Activated CD8-positive, alpha-beta memory T cell treated with anti-CD3 and anti-CD28 coated beads for 48 hours (primary cell): ENCODE measurements at regions not wholly inside any gene's neighbourhood (a gene's known extent, or its start where the extent isn't known, plus 50 kb on each side); places are given as distances from the start of the nearest gene placed in this dataset.
"Not testable (repeated sequence)": the region's sequence is repeated elsewhere in the genome, so short reads cannot be mapped to it uniquely, and the experiment has no call there.

ENCODE experiments used
- DNase-seq, 3 experiments: peaks; one replicate each; pipeline ENCODE4 v3.0.0-alpha.2; 2020; ENCODE audit warnings: low read depth in 2 of 3, low spot score in 2 of 3

DNA sequence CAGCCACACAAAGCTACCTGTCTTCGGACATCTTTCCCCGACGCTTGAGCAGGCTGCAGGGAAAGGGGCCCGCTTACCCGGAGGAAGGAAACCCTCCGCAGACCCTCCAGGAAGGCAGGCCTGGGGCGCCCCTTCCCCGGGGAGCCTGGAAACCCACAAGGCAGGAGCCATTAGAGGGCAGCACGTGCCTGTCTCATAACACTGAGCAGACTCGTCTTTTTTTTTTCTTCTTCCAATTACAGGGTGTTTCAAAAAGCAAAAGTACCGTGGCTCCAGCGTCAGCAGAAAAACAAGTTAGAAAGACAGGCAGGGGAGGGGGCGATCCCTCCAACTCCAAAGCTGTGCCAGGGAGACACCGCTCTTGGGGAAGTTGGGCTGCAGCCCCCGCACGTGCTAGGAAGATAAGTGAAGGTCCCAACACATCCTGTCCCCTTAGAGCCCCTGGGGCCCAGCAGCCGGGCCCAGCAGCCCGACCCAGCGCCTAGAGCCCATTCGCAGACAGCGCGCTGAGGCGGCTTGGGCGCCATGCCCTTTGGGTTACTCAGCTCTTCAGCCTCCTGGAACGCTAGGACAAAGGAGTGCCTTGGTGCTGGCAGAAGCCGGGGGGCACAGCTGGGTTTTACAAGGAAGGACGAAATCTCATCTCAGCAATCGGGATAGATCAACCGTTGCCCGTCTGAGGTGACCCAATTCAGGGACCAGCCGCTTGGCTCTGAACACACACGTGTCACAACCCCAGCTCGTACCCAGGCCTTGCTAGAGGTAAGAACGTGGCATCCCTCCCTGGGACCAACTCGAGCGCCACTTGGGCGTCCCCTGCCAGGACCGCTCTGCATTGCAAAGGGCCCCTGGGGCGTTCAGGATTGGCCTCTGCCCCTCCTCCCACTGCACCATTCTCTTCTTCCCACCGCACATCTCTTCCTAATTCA is 136.3 kb downstream of the LY86 start:
- no peak for DNase-seq

DNA sequence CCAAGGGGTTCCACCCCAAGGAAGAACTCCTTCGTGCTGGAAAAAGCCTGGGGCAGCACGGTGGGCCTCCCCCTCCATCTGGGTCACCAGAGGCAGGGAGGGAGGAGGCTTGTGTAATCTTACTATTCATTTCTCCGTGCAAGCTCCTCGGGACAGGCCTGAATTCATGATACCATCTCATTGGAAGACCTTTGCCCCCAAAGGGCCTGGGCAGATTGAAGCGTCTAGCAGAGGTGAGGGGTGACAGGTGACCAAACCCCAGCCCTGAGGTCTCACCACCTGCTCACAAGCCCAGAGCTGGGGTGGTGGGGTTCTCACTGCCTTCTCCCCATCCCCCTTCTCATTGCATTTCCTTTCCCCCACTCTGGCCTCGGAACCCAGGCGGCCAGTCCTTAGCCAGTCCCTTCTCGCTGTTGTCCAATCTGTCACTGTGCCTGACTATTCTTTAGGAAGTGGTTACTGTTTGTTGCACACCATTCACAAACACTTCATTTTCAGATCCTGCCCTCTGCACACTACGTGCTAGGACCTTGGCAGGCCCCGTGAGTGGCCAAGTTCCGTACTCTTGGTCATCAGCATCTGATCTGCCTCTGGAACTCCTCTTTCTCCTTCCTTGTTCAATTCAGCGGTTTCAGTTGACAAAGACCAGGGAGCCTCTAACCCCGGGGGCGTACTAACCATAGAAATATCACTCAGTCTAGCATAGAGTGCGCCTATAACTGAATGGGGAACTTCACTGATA is 137.1 kb downstream of the LY86 start:
- DNase-seq, result no peak

DNA sequence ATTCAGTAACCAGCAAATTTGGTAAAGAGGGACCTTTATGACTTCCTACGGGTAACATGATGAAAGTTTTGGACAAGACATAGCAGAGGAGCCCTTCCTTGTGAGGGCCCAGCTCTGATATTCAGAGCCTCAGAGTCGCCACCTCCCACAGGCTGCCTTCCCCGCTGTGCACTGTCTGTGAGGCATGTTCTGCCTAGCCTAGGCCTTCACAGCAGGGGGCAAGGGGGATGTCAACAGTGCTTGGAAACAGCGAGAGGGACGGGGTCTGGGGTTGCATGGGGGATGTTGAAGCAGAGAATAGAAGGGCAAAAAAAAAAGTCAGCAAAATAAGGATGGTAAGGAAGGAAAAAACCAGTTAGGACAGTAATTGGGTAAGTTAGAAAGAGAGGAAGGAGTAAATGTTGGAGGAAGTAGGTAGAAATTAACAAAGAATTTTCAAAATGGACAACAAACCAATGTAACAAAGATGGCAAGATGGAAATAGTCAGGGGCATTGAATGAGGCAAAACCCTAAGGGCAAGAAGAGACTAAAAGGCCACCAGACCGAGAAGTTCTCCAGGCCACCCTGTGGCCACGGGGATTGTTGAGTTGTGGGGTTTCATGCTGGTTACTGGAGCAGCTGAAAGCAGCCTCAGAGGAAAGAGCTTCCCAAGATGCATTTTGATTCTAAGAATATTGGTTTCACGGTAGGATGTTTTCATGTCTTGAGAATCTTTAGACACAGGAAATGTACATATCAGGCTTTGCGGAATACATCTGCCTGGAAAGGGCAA is 139.8 kb downstream of the LY86 start:
- no peak for DNase-seq

DNA sequence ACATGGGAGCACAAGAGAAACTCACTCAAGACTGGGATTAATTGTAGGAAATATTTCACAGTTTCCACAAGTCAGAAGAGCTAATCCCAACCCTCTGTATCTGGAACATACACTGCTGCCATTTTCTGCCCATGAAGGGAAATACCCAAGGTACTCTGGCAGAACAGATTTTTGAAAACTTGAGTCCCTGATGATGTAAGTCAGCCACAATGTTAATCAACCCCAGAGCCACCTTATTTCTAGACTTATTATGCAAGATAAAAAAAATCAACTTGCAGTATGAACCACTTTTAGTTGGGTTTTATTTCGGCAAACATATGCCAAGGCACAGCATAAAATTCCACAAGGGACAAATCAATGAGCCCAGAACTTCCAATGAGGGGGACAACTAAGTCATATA is 141.5 kb downstream of the LY86 start:
- no peak for DNase-seq

DNA sequence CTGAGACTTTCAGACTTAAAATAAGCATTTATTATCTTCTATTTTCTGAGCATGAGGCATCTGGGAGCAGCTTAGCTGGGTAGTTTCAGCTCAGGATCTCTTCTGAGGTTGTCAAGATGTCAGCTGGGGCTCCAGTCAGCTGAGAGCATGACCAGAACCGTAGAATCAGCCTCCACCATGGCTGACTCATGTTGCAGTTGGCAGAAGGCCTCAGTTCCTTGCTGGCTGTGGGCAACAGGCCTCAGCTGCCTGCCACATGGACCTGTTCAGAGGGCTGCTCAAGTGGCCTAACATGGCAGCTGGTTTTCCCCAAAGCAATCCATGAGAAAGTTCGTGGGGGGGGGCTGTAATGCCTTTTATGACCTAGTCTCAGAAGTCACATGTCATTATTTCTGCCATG is 142.3 kb downstream of the LY86 start:
- DNase-seq, result no peak

DNA sequence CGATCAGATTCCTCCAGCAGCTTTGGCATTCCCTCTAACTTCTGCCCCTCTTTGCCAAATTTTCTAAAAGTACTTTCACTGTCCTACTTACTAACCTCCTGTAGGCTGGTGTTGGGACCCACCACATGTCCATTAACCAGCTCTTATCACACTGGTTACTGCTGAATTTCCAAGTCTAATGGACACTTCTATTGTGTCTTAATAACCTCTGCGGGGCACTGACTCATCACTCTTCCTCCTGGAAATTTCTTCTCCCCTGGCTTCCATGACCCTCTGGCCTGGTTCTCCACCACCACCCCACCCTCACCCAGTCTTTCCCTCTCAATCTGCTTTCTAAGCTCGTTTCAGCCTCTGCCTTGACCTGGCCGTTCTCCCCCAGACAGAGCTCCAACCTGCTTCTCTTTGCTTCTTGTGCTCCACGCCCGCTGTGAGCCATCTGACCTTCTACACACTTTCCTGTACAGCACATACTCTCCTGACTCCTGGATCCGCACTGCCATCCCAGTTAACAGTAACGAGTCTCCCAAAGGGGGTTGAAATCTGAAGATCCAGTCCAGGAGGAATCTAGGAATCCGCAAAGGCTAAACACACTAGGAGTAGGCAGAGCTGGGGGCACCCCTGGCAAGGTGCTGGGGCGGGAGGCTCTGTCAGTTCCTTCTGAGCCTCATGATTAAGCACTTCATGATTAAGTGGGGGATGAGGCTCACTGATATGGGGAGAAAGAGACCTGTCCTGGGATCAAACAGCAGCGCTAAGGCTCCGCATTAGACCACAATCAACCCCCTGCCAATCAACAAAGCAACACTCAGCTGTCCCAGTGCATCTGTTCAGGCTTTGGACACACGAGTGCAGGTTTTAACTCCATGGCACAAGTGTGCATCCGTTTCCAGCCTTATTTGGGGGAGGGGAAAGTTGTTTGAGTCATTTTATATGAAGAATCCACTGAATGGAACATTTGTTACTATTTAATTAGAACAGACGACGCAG is 146.3 kb downstream of the LY86 start:
- no peak for DNase-seq

DNA sequence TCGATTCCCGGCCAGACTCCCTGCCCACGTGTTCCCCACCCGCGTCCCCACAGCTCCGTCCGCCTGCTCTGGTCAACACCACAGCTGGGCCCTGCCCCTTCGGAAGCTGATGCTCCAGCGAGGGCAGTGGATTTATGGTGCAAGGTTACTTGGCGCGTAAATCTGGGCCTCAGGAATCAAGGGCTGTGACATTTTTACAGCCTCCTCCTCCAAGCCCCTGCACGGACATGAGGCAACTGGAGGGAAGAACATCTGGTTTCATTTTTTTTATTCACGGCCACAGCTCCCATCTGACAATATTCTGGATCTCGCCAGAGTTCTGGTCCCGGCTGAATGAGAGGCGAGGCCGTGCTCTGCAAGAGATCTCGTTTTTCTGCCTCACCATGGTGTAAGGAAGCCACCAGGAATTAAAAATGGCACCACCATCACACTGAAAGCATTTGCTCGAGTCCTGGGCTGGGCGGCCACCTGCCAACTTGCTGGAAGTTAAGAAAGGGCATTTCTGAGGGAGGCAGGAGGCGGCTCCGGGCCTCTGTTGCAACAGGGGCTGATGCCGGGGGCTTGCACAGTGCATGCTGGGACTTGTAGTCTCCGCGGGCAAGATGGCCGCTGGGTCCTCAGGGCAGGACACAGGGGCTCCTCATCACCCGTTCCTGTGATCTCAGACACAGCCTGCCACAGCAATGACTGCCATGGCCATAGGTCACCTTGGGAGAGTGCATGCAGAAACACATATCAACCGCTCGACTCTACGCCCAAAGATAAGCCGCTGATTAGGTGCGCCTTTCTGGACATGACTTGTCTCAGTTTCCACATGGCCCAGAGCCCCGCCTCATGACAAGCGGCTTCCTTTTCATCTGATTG is 148.5 kb downstream of the LY86 start:
- no peak for DNase-seq

DNA sequence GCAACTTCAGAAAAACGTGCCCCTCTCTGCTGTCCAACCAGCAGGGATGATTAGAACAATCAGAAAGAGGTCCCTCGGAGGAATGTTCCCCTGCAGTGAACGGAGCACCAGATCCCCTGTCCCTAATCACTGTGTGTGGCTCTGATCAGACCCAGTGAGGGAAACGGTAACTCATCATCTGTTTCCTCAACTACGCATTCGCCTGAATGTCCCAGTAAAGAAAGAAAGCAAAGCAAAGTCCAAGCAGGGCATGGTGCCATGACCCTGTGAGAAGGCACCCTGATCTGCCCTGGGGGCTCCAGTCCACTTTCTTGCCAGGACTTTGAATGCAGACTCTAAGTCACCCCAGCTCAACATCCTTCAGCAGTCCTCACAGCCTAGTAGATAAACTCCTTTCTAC is 149.2 kb downstream of the LY86 start:
- no peak for DNase-seq

DNA sequence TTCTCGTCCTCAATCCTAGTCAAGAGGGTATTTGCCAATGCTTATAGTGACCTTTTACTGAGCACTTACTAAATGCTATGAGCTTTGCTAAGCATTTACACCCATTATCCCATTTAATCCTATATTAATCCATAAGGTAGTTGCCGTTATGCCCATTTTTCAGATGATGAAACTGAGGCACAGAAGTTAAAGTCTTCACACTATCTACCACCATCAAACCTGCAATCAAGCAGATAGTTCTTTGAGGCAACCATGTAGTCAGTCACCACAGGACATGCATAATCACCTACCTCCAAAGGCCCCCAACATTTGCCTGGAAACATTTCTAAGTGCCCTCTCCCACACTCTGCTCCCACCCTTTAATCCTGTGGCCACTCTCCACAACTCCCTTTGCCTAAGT is 149.6 kb downstream of the LY86 start:
- no peak for DNase-seq

DNA sequence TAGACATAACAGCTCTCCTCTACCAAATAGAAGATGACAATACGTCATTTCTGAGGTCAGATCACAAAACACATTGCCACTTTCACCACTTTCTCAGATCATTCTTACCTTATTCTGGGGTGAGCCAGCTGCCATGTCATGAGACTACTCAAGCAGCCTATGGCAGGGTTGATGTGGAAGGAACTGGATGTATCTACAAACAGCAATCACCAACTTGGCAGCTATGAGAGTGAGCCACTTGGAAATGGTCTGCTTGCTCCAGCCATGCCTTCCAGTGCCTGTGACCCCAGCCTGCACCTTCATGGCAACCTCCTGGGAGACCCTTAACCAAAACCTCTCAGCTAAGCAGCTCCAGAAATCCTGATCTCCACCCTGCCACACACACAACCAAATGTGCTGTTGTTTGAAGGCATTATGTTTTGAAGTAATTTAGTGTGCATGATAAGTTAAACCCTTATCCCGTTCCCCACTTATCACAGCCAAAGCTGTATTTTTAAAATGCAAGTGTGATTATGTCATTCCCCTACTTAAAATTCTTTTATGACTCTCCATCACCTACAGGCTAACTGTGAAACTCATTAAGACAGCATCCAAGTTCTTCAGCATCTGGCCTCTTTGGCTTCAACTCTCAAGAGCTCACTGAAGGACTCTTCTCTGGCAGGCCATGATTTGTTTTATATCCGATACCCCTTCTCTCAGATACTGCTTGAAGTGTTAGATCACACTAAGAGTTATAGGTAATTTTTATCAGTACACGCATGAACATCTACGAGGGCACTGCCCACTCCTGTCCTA is 150.6 kb downstream of the LY86 start:
- no peak for DNase-seq

DNA sequence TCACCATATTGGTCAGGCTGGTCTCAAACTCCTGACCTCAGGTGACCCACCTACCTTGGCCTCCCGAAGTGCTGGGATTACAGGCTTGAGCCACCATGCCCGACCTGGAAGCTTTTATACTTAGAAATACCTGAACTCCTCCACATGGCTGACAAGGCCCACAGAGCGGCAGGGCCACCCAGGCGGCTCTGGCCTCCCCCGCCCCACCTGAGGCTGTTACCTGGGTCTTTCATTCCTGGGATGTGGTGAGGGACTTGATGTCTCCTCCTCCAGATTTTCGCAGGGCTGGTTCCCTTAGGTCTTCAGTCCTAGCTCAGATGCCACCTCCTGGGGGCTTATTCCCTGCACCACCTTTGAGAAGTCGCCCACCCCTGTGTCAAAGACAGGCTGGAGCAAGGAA is 152.1 kb downstream of the LY86 start:
- DNase-seq, result no peak

DNA sequence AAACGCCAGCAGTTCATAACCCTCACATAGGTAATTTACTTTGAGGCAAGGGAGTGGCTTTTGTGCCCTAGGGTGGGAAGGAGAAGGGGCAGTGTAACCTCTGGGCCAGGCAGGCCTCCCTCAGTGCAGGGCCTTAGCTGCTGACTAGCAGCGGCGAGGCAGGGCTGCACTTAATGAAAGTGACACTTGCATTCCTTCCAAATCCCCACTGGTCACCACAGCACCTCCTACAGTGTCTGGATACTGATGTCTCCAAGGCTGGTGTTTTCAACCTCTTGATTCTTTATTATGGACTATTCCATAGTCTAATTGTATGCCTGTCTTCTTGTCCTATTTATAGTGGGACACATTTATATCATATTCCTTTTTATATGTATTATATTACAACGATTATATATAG is 152.7 kb downstream of the LY86 start:
- no peak for DNase-seq

DNA sequence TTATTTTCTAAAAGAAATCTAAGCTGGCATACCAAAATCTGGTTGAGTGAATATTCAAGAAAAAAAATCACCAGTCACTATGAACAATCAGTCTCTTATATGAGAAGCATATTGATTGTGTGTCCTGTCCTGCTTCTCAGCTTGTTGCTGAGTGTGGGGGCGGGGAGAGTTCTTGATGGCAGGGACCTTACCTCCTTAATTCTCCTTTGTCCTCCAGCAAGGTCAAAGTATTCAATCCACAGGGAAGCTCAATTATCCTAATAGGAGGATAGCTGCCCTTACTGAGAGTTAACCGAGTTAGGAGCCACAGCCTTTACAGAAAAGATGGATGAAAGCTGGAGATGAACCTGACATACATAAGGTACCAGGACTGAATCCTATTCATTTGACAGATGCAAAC is 154.0 kb downstream of the LY86 start:
- no peak for DNase-seq

DNA sequence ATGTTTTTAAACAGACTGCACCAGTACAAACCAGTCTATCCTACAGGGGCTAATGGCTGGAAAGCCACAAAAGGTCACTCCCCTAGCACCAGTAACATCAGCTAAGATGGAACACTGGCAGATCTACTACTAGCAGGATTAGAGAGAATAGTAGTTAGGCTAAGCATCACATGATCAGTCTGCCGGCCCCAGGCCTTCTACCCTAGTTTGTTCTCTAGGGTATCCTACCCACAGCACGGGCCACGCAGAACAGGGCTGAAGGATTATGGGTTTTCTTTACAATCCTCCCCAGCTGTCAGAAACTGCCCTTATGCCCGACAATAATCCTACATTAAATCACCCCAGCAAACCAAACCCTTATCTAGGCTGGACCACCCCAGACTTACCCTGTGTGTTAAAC is 156.0 kb downstream of the LY86 start:
- no peak for DNase-seq

DNA sequence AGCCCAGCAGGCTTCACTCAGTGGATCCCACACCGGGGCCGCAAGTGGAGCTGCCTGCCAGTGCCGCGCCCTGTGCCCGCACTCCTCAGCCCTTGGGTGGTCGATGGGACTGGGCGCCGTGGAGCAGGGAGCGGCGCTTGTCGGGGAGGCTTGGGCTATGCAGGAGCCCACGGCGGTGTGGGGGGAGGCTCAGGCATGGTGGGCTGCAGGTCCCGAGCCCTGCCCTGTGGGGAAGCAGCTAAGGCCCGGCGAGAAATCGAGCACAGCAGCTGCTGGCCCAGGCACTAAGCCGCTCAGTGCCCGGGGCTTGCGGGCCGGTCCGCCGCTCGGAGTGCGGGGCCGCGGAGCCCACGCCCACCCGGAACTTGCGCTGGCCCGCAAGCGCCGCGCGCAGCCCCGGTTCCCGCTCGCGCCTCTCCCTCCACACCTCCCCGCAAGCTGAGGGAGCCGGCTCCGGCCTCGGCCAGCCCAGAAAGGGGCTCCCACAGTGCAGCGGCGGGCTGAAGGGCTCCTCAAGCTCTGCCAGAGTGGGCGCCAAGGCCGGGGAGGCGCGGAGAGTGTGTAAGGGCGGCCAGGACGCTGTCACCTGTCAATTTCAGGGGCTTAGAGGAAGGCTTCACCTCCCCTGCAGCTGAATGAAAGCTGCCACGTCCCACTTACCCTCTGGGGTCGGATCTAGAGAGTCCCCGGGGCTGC is 157.3 kb downstream of the LY86 start:
- DNase-seq, result not testable (repeated sequence)

DNA sequence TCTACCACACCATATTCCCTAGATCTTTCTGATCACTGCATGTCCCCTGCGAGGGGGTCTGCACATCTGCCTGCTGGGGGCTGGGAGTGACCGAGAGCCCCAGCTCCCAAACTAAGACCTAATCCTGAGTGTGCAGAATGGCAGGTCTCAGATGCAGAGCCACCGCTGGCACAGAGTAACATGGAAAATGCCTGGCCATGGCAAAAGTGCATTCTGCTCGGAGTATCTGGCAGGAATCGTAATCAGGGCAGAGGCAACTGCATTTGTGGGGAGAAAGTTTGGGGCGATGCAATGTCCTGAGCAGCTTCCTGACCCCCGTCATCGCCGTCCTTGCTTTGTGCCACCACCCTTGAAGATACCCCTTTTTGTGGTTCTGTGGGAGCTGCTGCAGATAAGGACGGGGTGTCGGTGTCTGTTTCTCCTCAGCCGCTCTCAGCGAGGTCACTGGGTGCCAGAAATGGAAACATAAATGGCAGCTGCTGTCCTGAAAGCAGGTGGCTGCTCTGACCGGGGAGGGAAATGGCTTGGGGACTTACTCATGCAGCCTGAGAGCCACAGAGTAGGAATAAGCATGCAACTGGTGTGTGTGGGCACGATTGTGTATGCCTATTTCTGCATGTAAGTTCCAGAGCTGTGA is 157.9 kb downstream of the LY86 start:
- no peak for DNase-seq

DNA sequence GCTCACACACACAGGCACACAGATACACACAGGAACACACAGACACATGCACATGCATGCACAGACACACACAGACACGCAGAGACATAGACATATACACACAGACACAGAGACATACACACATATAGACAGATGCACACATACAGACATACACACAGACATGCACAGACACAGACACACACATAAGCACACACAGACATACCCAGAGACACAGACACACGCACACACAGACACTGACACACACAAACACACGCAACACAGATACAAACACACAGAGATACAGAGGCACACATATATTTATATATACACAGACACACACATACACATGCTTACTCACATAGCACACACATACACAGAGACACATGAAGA is 158.4 kb downstream of the LY86 start:
- DNase-seq, result no peak

DNA sequence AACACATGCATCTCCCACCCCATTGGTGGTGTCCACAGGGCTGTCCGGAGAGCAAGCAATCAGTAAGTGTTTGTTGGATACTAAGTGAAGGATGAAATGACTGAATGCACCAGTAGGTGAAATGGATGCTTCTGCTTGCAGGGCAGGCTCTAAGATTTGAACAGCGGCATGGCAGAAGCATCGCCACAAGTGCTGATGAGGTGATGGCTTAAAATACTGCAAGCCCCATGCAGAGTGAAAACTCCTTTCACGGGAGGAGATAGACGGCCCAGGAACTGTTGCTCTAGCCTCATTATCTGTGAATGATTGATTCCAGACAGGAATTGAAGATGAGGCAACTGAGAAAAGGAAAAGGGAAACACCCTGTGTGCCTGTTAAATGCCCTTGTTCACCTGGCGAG is 158.9 kb downstream of the LY86 start:
- DNase-seq, result no peak
